ENCODE measurements at regions not wholly inside any gene's neighbourhood (a gene's known extent, or its start where the extent isn't known, plus 50 kb on each side); places are given as distances from the start of the nearest gene placed in this dataset.

GRCh38 chr11:116221351-116221750 lies 551.4 kb downstream of the BUD13 start:
- no peak for TF ChIP-seq CTCF (IDR thresholded peaks at IDR 0.05; ENCODE audit: low read length)
- TF ChIP-seq EZH2 (IDR thresholded peaks at IDR 0.05; ENCODE audit: borderline replicate concordance, low read length): no peak

All from OCI-LY1 (cell line).